H1 (cell line): ENCODE measurements at regions not wholly inside any gene's neighbourhood (a gene's known extent, or its start where the extent isn't known, plus 50 kb on each side); places are given as distances from the start of the nearest gene placed in this dataset.

Experiments used
- CTCF ChIA-PET: fragments of 300-600 bp; sonication (Branson Sonifier 250); formaldehyde crosslinking; loops from one replicate; lab custom pipeline; 2021; ENCODE audit not compliant: partially characterized antibody; lab: Charles Lee
- POLR2A ChIA-PET: fragments of 300-600 bp; sonication (Branson Sonifier 250); formaldehyde crosslinking; loops from one replicate; lab custom pipeline; 2021; ENCODE audit warnings: inconsistent platforms; ENCODE audit not compliant: partially characterized antibody; lab: Charles Lee
- DNase-seq, 2 experiments: peaks; one replicate each; pipeline versions ENCODE4 v3.0.0 to v3.0.0-alpha.2; 2010 to 2022; ENCODE audit warnings: low spot score in 2 of 2, low read depth in 1 of 2, mixed read lengths in 1 of 2
- FAIRE-seq: peaks from 2 replicates; lab custom pipeline; 2011; peaks lifted over from hg19 to GRCh38; lab: Jason Lieb, UNC
- H2AFZ ChIP-seq: 2 replicates; pipeline ENCODE4 v1.8.1; 2012; ENCODE audit warnings: low read length, inconsistent platforms
- H2AK5ac ChIP-seq: 2 replicates; pipeline ENCODE4 v1.6.1; 2013; ENCODE audit warnings: low read depth, low read length
- H2BK120ac ChIP-seq: replicated peaks from 2 replicates; pipeline ENCODE3; 2013; ENCODE audit warnings: low read depth, low read length, inconsistent platforms
- H2BK12ac ChIP-seq: 2 replicates; pipeline ENCODE4 v1.6.1; 2013; ENCODE audit warnings: low read depth, low read length
- H2BK15ac ChIP-seq: 2 replicates; pipeline ENCODE4 v1.6.1; 2013; ENCODE audit warnings: low read length
- H2BK20ac ChIP-seq: 2 replicates; pipeline ENCODE4 v1.6.1; 2013; ENCODE audit warnings: low read length
- H2BK5ac ChIP-seq: 2 replicates; pipeline ENCODE4 v1.6.1; 2013; ENCODE audit warnings: low read depth, low read length
- H3K14ac ChIP-seq: 2 replicates; pipeline ENCODE4 v1.6.1; 2013; ENCODE audit warnings: inconsistent platforms; ENCODE audit not compliant: insufficient read length
- H3K18ac ChIP-seq: 2 replicates; pipeline ENCODE4 v1.6.1; 2013; ENCODE audit warnings: low read length; ENCODE audit errors: extremely low read depth
- H3K23ac ChIP-seq: 2 replicates; pipeline ENCODE4 v1.6.1; 2013; ENCODE audit warnings: inconsistent platforms; ENCODE audit not compliant: insufficient read length
- H3K23me2 ChIP-seq: 2 replicates; pipeline ENCODE4 v1.6.1; 2013; ENCODE audit warnings: low read depth, low read length
- H3K27ac ChIP-seq: 2 replicates; pipeline ENCODE4 v1.6.1; 2011; ENCODE audit warnings: low read depth, low read length, inconsistent platforms
- H3K27me3 ChIP-seq, 4 experiments: replicated peaks in 1 of 4; 1 replicate in 1 of 4; 2 replicates in 3 of 4; pipeline versions ENCODE4 v1.6.1 to v1.8.1; 2011 to 2013; ENCODE audit warnings: low read length in 3 of 4, mild to moderate bottlenecking in 3 of 4, inconsistent platforms in 2 of 4, mixed read lengths in 2 of 4, moderate library complexity in 1 of 4; ENCODE audit not compliant: control insufficient read depth in 3 of 4, insufficient read depth in 3 of 4; ENCODE audit errors: extremely low read depth in 1 of 4
- H3K36me3 ChIP-seq, 4 experiments: 2 replicates each; pipeline versions ENCODE4 v1.6.1 to v1.8.1; 2011 to 2013; ENCODE audit warnings: mild to moderate bottlenecking in 4 of 4, low read length in 3 of 4, moderate library complexity in 2 of 4, control low read depth in 1 of 4, inconsistent platforms in 1 of 4; ENCODE audit not compliant: insufficient read depth in 4 of 4, control insufficient read depth in 2 of 4
- H3K4ac ChIP-seq: replicated peaks from 2 replicates; pipeline ENCODE3; 2013; ENCODE audit warnings: low read length, low read depth, mixed read lengths, inconsistent platforms; ENCODE audit not compliant: insufficient read length
- H3K4me1 ChIP-seq, 4 experiments: replicated peaks in 1 of 4; 1 replicate in 1 of 4; 2 replicates in 3 of 4; pipeline versions ENCODE4 v1.6.1 to v1.8.1; 2011 to 2013; ENCODE audit warnings: low read length in 3 of 4, inconsistent platforms in 2 of 4, mixed read lengths in 1 of 4; ENCODE audit not compliant: insufficient read depth in 4 of 4, control insufficient read depth in 3 of 4
- H3K4me2 ChIP-seq, 2 experiments: 2 replicates each; pipeline versions ENCODE4 v1.6.1 to v1.8.1; 2011 to 2013; ENCODE audit warnings: low read depth in 2 of 2, low read length in 2 of 2, control low read depth in 1 of 2, inconsistent platforms in 1 of 2, mild to moderate bottlenecking in 1 of 2; ENCODE audit not compliant: insufficient read depth in 1 of 2
- H3K4me3 ChIP-seq, 4 experiments: fragments of 200-600, 300-600 bp in 1 of 4; sonication (generic), shearing (Covaris generic), sonication (Bioruptor Twin) in 1 of 4; 2 replicates each; pipeline versions ENCODE4 v1.5.1 to v1.8.1; 2011 to 2016; ENCODE audit warnings: low read length in 4 of 4, low read depth in 3 of 4, control low read depth in 2 of 4, inconsistent platforms in 2 of 4, mild to moderate bottlenecking in 2 of 4, mixed read lengths in 1 of 4, moderate library complexity in 1 of 4; ENCODE audit not compliant: insufficient read depth in 2 of 4; ENCODE audit errors: extremely low read depth in 1 of 4
- H3K56ac ChIP-seq: replicated peaks from 2 replicates; pipeline ENCODE3; 2013; ENCODE audit warnings: low read depth, mild to moderate bottlenecking, mixed read lengths, low read length, inconsistent platforms; ENCODE audit not compliant: insufficient read length
- H3K79me1 ChIP-seq: 2 replicates; pipeline ENCODE4 v1.6.1; 2013; ENCODE audit warnings: low read depth, low read length, control low read depth
- H3K79me2 ChIP-seq, 2 experiments: 2 replicates each; pipeline versions ENCODE4 v1.6.1 to v1.8.1; 2012 to 2013; ENCODE audit warnings: low read length in 2 of 2, mild to moderate bottlenecking in 2 of 2, inconsistent platforms in 1 of 2; ENCODE audit not compliant: insufficient read depth in 2 of 2, control insufficient read depth in 1 of 2
- H3K9ac ChIP-seq, 4 experiments: replicated peaks in 1 of 4; 1 replicate in 1 of 4; 2 replicates in 3 of 4; pipeline versions ENCODE4 v1.6.1 to v1.8.1; 2011 to 2013; ENCODE audit warnings: low read depth in 3 of 4, low read length in 3 of 4, control low read depth in 2 of 4, mild to moderate bottlenecking in 2 of 4, moderate library complexity in 2 of 4, inconsistent platforms in 1 of 4; ENCODE audit errors: extremely low read depth in 1 of 4
- H3K9me3 ChIP-seq, 2 experiments: 2 replicates each; pipeline versions ENCODE4 v1.6.1 to v1.8.1; 2012 to 2013; ENCODE audit warnings: mild to moderate bottlenecking in 2 of 2, moderate library complexity in 2 of 2, control low read depth in 1 of 2, inconsistent platforms in 1 of 2, low read depth in 1 of 2, low read length in 1 of 2, mixed read lengths in 1 of 2; ENCODE audit not compliant: insufficient read depth in 2 of 2
- H4K20me1 ChIP-seq, 2 experiments: replicated peaks in 1 of 2; 2 replicates each; pipeline versions ENCODE3 to v1.8.1; 2011 to 2013; ENCODE audit warnings: inconsistent platforms in 2 of 2, low read length in 2 of 2, mild to moderate bottlenecking in 1 of 2; ENCODE audit not compliant: insufficient read depth in 2 of 2, control insufficient read depth in 1 of 2
- H4K5ac ChIP-seq: 2 replicates; pipeline ENCODE4 v1.6.1; 2013; ENCODE audit warnings: low read length, low read depth, mixed read lengths, inconsistent platforms; ENCODE audit not compliant: insufficient read length
- H4K8ac ChIP-seq: 2 replicates; pipeline ENCODE4 v1.8.0; 2013; ENCODE audit warnings: mild to moderate bottlenecking, moderate library complexity, low read length, inconsistent platforms; ENCODE audit not compliant: insufficient read depth; ENCODE audit errors: extremely low read depth
- H4K91ac ChIP-seq: replicated peaks from 2 replicates; pipeline ENCODE3; 2013; ENCODE audit warnings: low read length, mixed read lengths, inconsistent platforms; ENCODE audit not compliant: insufficient read length
- ATF2 ChIP-seq: IDR thresholded peaks from 2 replicates; pipeline ENCODE4 v1.6.1; 2012; ENCODE audit warnings: low read length, inconsistent platforms
- CTBP2 ChIP-seq: IDR thresholded peaks from 2 replicates; pipeline ENCODE4 v1.7.0; 2011; ENCODE audit warnings: borderline replicate concordance, mild to moderate bottlenecking, moderate library complexity, mixed read lengths, low read length; ENCODE audit not compliant: insufficient read depth, insufficient read length
- E2F6 ChIP-seq: IDR thresholded peaks from 2 replicates; pipeline ENCODE4 v1.6.1; 2012; ENCODE audit warnings: inconsistent platforms
- EGR1 ChIP-seq: IDR thresholded peaks from 2 replicates; pipeline ENCODE4 v1.6.1; 2011; ENCODE audit warnings: low read depth, low read length, borderline replicate concordance
- KDM1A ChIP-seq: fragments of 200-600, 300-600 bp; sonication (generic); IDR thresholded peaks from 2 replicates; pipeline ENCODE4 v1.7.1; 2016; ENCODE audit warnings: mild to moderate bottlenecking, low read length, borderline replicate concordance
- KDM4A ChIP-seq: IDR thresholded peaks from one replicate; pipeline ENCODE4 v1.7.1; 2012; ENCODE audit warnings: low read depth, mild to moderate bottlenecking, moderate library complexity, low read length, inconsistent platforms; ENCODE audit not compliant: severe bottlenecking
- KDM5A ChIP-seq: fragments of 200-600 bp; IDR thresholded peaks from 2 replicates; pipeline ENCODE4 v1.7.1; 2012; ENCODE audit warnings: mild to moderate bottlenecking, low read length, inconsistent platforms, mixed read lengths
- NANOG ChIP-seq: IDR thresholded peaks from 2 replicates; pipeline ENCODE4 v1.6.1; 2011; ENCODE audit warnings: low read length, low read depth, mild to moderate bottlenecking, inconsistent platforms; ENCODE audit not compliant: insufficient read depth, poor library complexity, severe bottlenecking
- POLR2A ChIP-seq, 2 experiments: IDR thresholded peaks; 1 replicate in 1 of 2; 2 replicates in 1 of 2; pipeline ENCODE4 v1.6.1; 2011; ENCODE audit warnings: low read depth in 2 of 2, low read length in 2 of 2, mild to moderate bottlenecking in 2 of 2; ENCODE audit errors: control extremely low read depth in 1 of 2
- WGBS, 2 experiments: shearing (Covaris generic) in 1 of 2; methylation state at CpG; one replicate each; pipeline versions ENCODE4 v1.1.6 to v1.1.7; 2013 to 2015; ENCODE audit warnings: low lambda C conversion rate in 2 of 2, mixed read lengths in 2 of 2, inconsistent platforms in 1 of 2, low coverage in 1 of 2, missing lambda C conversion rate in 1 of 2; ENCODE audit not compliant: insufficient replicate concordance in 2 of 2, insufficient coverage in 1 of 2, insufficient read length in 1 of 2; ENCODE audit errors: extremely low coverage in 1 of 2, missing lambda C conversion rate in 1 of 2; 5-methylcytosine and 5-hydroxymethylcytosine counted together

- Histone ChIP-seq H3K56ac (no peak overlapping the region), H4K20me1 (no peaks in the 10 kb centered on the region), H3K27me3 (no peaks in the 10 kb centered on the region), H2BK15ac (no peak overlapping the region), H3K27ac (no peak overlapping the region), H2BK12ac (no peak overlapping the region), H2AK5ac (no peak overlapping the region), H2BK5ac (no peak overlapping the region), H4K8ac (no peak overlapping the region), H2BK20ac (no peak overlapping the region), H3K18ac (no peak overlapping the region), H2BK120ac (no peak overlapping the region), H3K4me2 (no peak overlapping the region), H3K23me2 (no peaks in the 10 kb centered on the region), H4K5ac (no peak overlapping the region), H3K23ac (no peak overlapping the region), H3K36me3 (no peaks in the 10 kb centered on the region), H3K4me1 (no peaks in the 10 kb centered on the region), H3K9ac (no peak overlapping the region), H3K4me3 (no peak overlapping the region), H4K91ac (no peak overlapping the region), H3K79me1 (no peaks in the 10 kb centered on the region), H3K9me3 (no peaks in the 10 kb centered on the region), H3K4ac (no peak overlapping the region), H3K14ac (no peak overlapping the region), H3K79me2 (no peaks in the 10 kb centered on the region), H2AFZ (peak overlapping the region; percentile 72; the same call in 1 of the 2 replicates)
- no peak for DNase-seq
- ChIA-PET CTCF (interaction anchor here (0.7 to 1.8 kb wide), 3 partner anchors 17 to 44 kb away, joined by 4 to 7 read pairs (median 4); no protein-coding TSS in a partner anchor), POLR2A (no interaction called here)
- FAIRE-seq = no peak
- WGBS, 2 experiments = 87% methylated on average over 7 of the region's 7 CpGs; no CpG with 5 or more reads in 1 of the 2 experiments
- TF ChIP-seq NANOG (no peak), CTBP2 (no peak), E2F6 (no peak), EGR1 (no peak), POLR2A (IDR thresholded peaks at IDR 0.05; ENCODE audit: control extremely low read depth in 1 of 2, low read depth in 2 of 2, low read length in 2 of 2) (no peak), ATF2 (no peak), KDM5A (no peak), KDM1A (no peak), KDM4A (no peak)
These were observed 322.1 kb upstream of the CHAC2 start for GRCh38 chr2:53445383-53446070.
